HCT116 (cell line): ENCODE measurements at regions not wholly inside any gene's neighbourhood (a gene's known extent, or its start where the extent isn't known, plus 50 kb on each side); places are given as distances from the start of the nearest gene placed in this dataset.

Source experiments
- ATAC-seq: fragments of 200-7000 bp; cut with Tn5 transposase; 2 replicates; pipeline ENCODE4 v1.9.1; 2020; ENCODE audit warnings: mild to moderate bottlenecking, moderate library complexity
- BruUV-seq: library from RNA; stranded (reverse); fragments of 400-500 nt; replicated peaks from 2 replicates; lab custom pipeline; 2021; lab: Mats Ljungman, UMichigan
- CTCF ChIA-PET: fragments of 300-600 bp; sonication (Branson Sonifier 250); formaldehyde crosslinking; loops from one replicate; lab custom pipeline; 2021; ENCODE audit warnings: antibody characterized with exemption; lab: Charles Lee
- POLR2A ChIA-PET: fragments of 300-600, 350-600 bp; sonication (Branson Sonifier 250); formaldehyde crosslinking; loops from one replicate; lab custom pipeline; 2021; ENCODE audit warnings: antibody characterized with exemption; lab: Charles Lee
- RAD21 ChIA-PET, 2 experiments: fragments of 300-600 bp; sonication (Branson Sonifier 250); formaldehyde crosslinking; loops; one replicate each; lab custom pipeline; 2023; ENCODE audit warnings: low total read pairs in 2 of 2; ENCODE audit not compliant: uncharacterized antibody in 2 of 2, unreplicated experiment in 2 of 2, low non-redundant PET in 1 of 2; lab: Charles Lee
- DNase-seq: peaks from one replicate; pipeline ENCODE4 v3.0.0-alpha.2; 2010; ENCODE audit warnings: low read depth, low spot score
- H2AFZ ChIP-seq: fragments of 200-600 bp; shearing (Covaris generic), sonication (generic); 2 replicates; pipeline ENCODE4 v1.6.1; 2017; ENCODE audit warnings: low read depth, mixed run types, mixed read lengths, antibody characterized with exemption, low read length; ENCODE audit not compliant: poor library complexity, severe bottlenecking
- H3K27ac ChIP-seq: 2 replicates; pipeline ENCODE4 v1.5.1; 2012; ENCODE audit warnings: low read depth, low read length
- H3K27me3 ChIP-seq: fragments of 200-600 bp; sonication (generic); 2 replicates; pipeline ENCODE4 v1.6.1; 2016; ENCODE audit warnings: mixed run types, low read length, mixed read lengths; ENCODE audit not compliant: insufficient read depth
- H3K36me3 ChIP-seq, 2 experiments: fragments of 200-500 bp in 1 of 2; fragments of 200-600 bp in 1 of 2; sonication (Bioruptor generic) in 1 of 2; sonication (generic) in 1 of 2; 2 replicates each; pipeline versions ENCODE4 v1.5.1 to v1.6.1; 2014 to 2016; ENCODE audit warnings: low read length in 2 of 2, inconsistent platforms in 1 of 2, mixed read lengths in 1 of 2, mixed run types in 1 of 2; ENCODE audit not compliant: insufficient read depth in 2 of 2, control insufficient read depth in 1 of 2
- H3K4me1 ChIP-seq, 2 experiments: fragments of 200-600 bp in 1 of 2; sonication (generic) in 1 of 2; 2 replicates each; pipeline versions ENCODE4 v1.5.1 to v1.6.1; 2012 to 2017; ENCODE audit warnings: low read length in 2 of 2, inconsistent platforms in 1 of 2, mild to moderate bottlenecking in 1 of 2, mixed read lengths in 1 of 2, mixed run types in 1 of 2, moderate library complexity in 1 of 2; ENCODE audit not compliant: insufficient read depth in 2 of 2, control insufficient read depth in 1 of 2
- H3K4me2 ChIP-seq: fragments of 200-600 bp; sonication (generic); 2 replicates; pipeline ENCODE4 v1.6.1; 2017; ENCODE audit warnings: mixed run types, low read length, mixed read lengths
- H3K4me3 ChIP-seq, 2 experiments: fragments of 200-600 bp in 1 of 2; sonication (generic) in 1 of 2; replicated peaks in 1 of 2; 2 replicates each; pipeline ENCODE4 v1.5.1; 2011 to 2016; ENCODE audit warnings: low read length in 2 of 2, control low read depth in 1 of 2, low read depth in 1 of 2, mild to moderate bottlenecking in 1 of 2, mixed read lengths in 1 of 2, mixed run types in 1 of 2
- H3K79me2 ChIP-seq: fragments of 200-600 bp; sonication (generic); 2 replicates; pipeline ENCODE4 v1.6.1; 2017; ENCODE audit warnings: mild to moderate bottlenecking, mixed run types, low read length, moderate library complexity, mixed read lengths; ENCODE audit not compliant: insufficient read depth
- H3K9ac ChIP-seq: fragments of 200-600 bp; sonication (generic); 2 replicates; pipeline ENCODE4 v1.6.1; 2016; ENCODE audit warnings: low read length, mixed read lengths
- H3K9me2 ChIP-seq: fragments of 200-600 bp; sonication (generic), shearing (Covaris generic); 2 replicates; pipeline ENCODE4 v1.6.1; 2017; ENCODE audit warnings: mixed run types, mild to moderate bottlenecking, moderate library complexity; ENCODE audit not compliant: insufficient read depth
- H3K9me3 ChIP-seq, 2 experiments: fragments of 200-500 bp in 1 of 2; fragments of 200-600 bp in 1 of 2; sonication (Bioruptor generic) in 1 of 2; sonication (generic) in 1 of 2; 2 replicates each; pipeline ENCODE4 v1.6.1; 2014 to 2017; ENCODE audit warnings: low read length in 2 of 2, mixed read lengths in 2 of 2, inconsistent platforms in 1 of 2, low read depth in 1 of 2, mild to moderate bottlenecking in 1 of 2, mixed run types in 1 of 2, moderate library complexity in 1 of 2; ENCODE audit not compliant: control insufficient read depth in 1 of 2, insufficient read depth in 1 of 2
- H4K20me1 ChIP-seq: fragments of 200-600 bp; sonication (generic), shearing (Covaris generic); 2 replicates; pipeline ENCODE4 v1.6.1; 2017; ENCODE audit warnings: mixed run types, mild to moderate bottlenecking, moderate library complexity; ENCODE audit not compliant: insufficient read depth
- ATF3 ChIP-seq: IDR thresholded peaks from 2 replicates; pipeline ENCODE4 v1.6.1; 2012
- CBX3 ChIP-seq: IDR thresholded peaks from 2 replicates; pipeline ENCODE4 v1.6.1; 2012; ENCODE audit warnings: low read depth
- CEBPB ChIP-seq: IDR thresholded peaks from 2 replicates; pipeline ENCODE4 v1.6.1; 2012; ENCODE audit warnings: low read depth
- ELF1 ChIP-seq: IDR thresholded peaks from 2 replicates; pipeline ENCODE4 v1.6.1; 2012; ENCODE audit warnings: low read depth, borderline replicate concordance
- EZH2phosphoT487 ChIP-seq: fragments of 200-600 bp; IDR thresholded peaks from 2 replicates; pipeline ENCODE4 v1.6.1; 2018; ENCODE audit warnings: antibody characterized with exemption, borderline replicate concordance
- JUND ChIP-seq: IDR thresholded peaks from 2 replicates; pipeline ENCODE4 v1.6.1; 2012
- POLR2A ChIP-seq: IDR thresholded peaks from 2 replicates; pipeline ENCODE4 v1.7.0; 2011; ENCODE audit warnings: borderline replicate concordance; ENCODE audit not compliant: insufficient read depth, insufficient read length; ENCODE audit errors: extremely low read depth
- POLR2AphosphoS5 ChIP-seq: IDR thresholded peaks from 2 replicates; pipeline ENCODE4 v1.6.1; 2011; ENCODE audit warnings: mild to moderate bottlenecking, low read depth, low read length, moderate library complexity
- RAD21 ChIP-seq: IDR thresholded peaks from 2 replicates; pipeline ENCODE4 v1.6.1; 2012; ENCODE audit warnings: low read depth, mild to moderate bottlenecking
- SIN3A ChIP-seq: IDR thresholded peaks from 2 replicates; pipeline ENCODE4 v1.6.1; 2012; ENCODE audit warnings: low read depth
- SP1 ChIP-seq: IDR thresholded peaks from 2 replicates; pipeline ENCODE4 v1.6.1; 2012; ENCODE audit warnings: low read depth
- TCF7L2 ChIP-seq: IDR thresholded peaks from 2 replicates; pipeline ENCODE4 v1.7.0; 2011; ENCODE audit warnings: borderline replicate concordance, inconsistent platforms; ENCODE audit not compliant: insufficient read depth, insufficient read length; ENCODE audit errors: extremely low read depth
- YY1 ChIP-seq: IDR thresholded peaks from 2 replicates; pipeline ENCODE4 v1.6.1; 2011; ENCODE audit warnings: low read length, low read depth, moderate library complexity, mild to moderate bottlenecking; ENCODE audit not compliant: insufficient replicate concordance; ENCODE audit errors: extremely low read depth
- ZBTB33 ChIP-seq: IDR thresholded peaks from 2 replicates; pipeline ENCODE4 v1.6.1; 2011; ENCODE audit warnings: mild to moderate bottlenecking, low read length, moderate library complexity; ENCODE audit not compliant: insufficient replicate concordance; ENCODE audit errors: extremely low read depth
- ZFX ChIP-seq: fragments of 450-650 bp; IDR thresholded peaks from 2 replicates; pipeline ENCODE4 v1.6.1; 2017
- intact Hi-C: fragments of 100-400 bp; cut with micrococcal nuclease; formaldehyde crosslinking; loops from 2 replicates; pipeline ENCODE4 v1.10.0; 2022
- TF ChIP-seq, protein P1 (sequence below): IDR thresholded peaks from 2 replicates; pipeline ENCODE4 v1.6.1; 2012; ENCODE audit warnings: low read depth
- TF ChIP-seq, protein P2 (sequence below): IDR thresholded peaks from 2 replicates; pipeline ENCODE4 v1.6.1; 2012

- Histone ChIP-seq H3K4me2 (peak overlapping the region; percentile 86), H3K27me3 (no peaks in the 10 kb centered on the region), H3K9me3 (no peaks in the 10 kb centered on the region), H3K36me3 (no peaks in the 10 kb centered on the region), H3K4me3 (peak overlapping the region; percentile 69 to 83), H3K4me1 (0 out of 4 replicates have a peak, but pooled peaks cover 0 to 6% of the 10 kb centered on the region in 2 experiments), H3K9ac (peak overlapping the region; percentile 63), H4K20me1 (no peaks in the 10 kb centered on the region), H2AFZ (peak overlapping the region; percentile 64), H3K79me2 (peaks cover 12% of the 10 kb centered on the region), H3K27ac (peak overlapping the region; percentile 72), H3K9me2 (no peaks in the 10 kb centered on the region)
- ChIA-PET CTCF (no interaction called here), RAD21 (no interaction called here), POLR2A (no interaction called here)
- intact Hi-C loops: loop anchor here (2.0 to 10.0 kb wide), 2 partner anchors 794 to 1240 kb away; no protein-coding TSS in a partner anchor
- ATAC-seq: peak; percentile 60
- peak; percentile 45 for DNase-seq
- BruUV-seq: no TSS peak
- TF ChIP-seq YY1 (no peak), EZH2phosphoT487 (no peak), SP1 (no peak), ELF1 (no peak), ZBTB33 (no peak), CEBPB (no peak), ZFX (no peak), JUND (no peak), RAD21 (no peak), ATF3 (no peak), TCF7L2 (no peak), POLR2A (no peak), POLR2AphosphoS5 (peak; percentile 71), CBX3 (peak; percentile 70), SIN3A (0 out of 2 replicates have a peak, but pooled peaks have one; percentile 34)
- TF ChIP-seq, protein P1, sequence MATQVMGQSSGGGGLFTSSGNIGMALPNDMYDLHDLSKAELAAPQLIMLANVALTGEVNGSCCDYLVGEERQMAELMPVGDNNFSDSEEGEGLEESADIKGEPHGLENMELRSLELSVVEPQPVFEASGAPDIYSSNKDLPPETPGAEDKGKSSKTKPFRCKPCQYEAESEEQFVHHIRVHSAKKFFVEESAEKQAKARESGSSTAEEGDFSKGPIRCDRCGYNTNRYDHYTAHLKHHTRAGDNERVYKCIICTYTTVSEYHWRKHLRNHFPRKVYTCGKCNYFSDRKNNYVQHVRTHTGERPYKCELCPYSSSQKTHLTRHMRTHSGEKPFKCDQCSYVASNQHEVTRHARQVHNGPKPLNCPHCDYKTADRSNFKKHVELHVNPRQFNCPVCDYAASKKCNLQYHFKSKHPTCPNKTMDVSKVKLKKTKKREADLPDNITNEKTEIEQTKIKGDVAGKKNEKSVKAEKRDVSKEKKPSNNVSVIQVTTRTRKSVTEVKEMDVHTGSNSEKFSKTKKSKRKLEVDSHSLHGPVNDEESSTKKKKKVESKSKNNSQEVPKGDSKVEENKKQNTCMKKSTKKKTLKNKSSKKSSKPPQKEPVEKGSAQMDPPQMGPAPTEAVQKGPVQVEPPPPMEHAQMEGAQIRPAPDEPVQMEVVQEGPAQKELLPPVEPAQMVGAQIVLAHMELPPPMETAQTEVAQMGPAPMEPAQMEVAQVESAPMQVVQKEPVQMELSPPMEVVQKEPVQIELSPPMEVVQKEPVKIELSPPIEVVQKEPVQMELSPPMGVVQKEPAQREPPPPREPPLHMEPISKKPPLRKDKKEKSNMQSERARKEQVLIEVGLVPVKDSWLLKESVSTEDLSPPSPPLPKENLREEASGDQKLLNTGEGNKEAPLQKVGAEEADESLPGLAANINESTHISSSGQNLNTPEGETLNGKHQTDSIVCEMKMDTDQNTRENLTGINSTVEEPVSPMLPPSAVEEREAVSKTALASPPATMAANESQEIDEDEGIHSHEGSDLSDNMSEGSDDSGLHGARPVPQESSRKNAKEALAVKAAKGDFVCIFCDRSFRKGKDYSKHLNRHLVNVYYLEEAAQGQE: no peak
- TF ChIP-seq, protein P2, sequence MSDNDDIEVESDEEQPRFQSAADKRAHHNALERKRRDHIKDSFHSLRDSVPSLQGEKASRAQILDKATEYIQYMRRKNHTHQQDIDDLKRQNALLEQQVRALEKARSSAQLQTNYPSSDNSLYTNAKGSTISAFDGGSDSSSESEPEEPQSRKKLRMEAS: peak; percentile 42; the same call in 1 of the 2 replicates
These were observed 796.5 kb upstream of the SLIT2 start for GRCh38 chr4:19455196-19455595.
